Astrocyte (in vitro differentiated cells and primary cell): ENCODE measurements at regions not wholly inside any gene's neighbourhood (a gene's known extent, or its start where the extent isn't known, plus 50 kb on each side); places are given as distances from the start of the nearest gene placed in this dataset.

Source experiments
- DNase-seq: peaks from one replicate; pipeline ENCODE4 v3.0.0-alpha.2; 2010; ENCODE audit warnings: low read depth
- FAIRE-seq: peaks from 2 replicates; lab custom pipeline; 2011; peaks lifted over from hg19 to GRCh38; lab: Jason Lieb, UNC
- H2AFZ ChIP-seq: 2 replicates; pipeline ENCODE4 v1.6.0; 2012; ENCODE audit warnings: low read depth, low read length, inconsistent platforms
- H3K27ac ChIP-seq: 2 replicates; pipeline ENCODE4 v1.5.1; 2011; ENCODE audit warnings: low read depth, low read length, inconsistent platforms
- H3K27me3 ChIP-seq: 2 replicates; pipeline ENCODE4 v1.6.0; 2011; ENCODE audit warnings: low read length, inconsistent platforms; ENCODE audit not compliant: insufficient read depth
- H3K36me3 ChIP-seq: 2 replicates; pipeline ENCODE4 v1.5.1; 2011; ENCODE audit warnings: low read length, inconsistent platforms; ENCODE audit not compliant: insufficient read depth
- H3K4me1 ChIP-seq: 2 replicates; pipeline ENCODE4 v1.5.1; 2011; ENCODE audit warnings: low read length, inconsistent platforms; ENCODE audit not compliant: insufficient read depth
- H3K4me2 ChIP-seq: 2 replicates; pipeline ENCODE4 v1.6.0; 2012; ENCODE audit warnings: low read length, inconsistent platforms
- H3K4me3 ChIP-seq: 2 replicates; pipeline ENCODE4 v1.5.1; 2011; ENCODE audit warnings: low read depth, mild to moderate bottlenecking, low read length, inconsistent platforms; ENCODE audit not compliant: insufficient read depth
- H3K79me2 ChIP-seq: 2 replicates; pipeline ENCODE4 v1.6.0; 2012; ENCODE audit warnings: mild to moderate bottlenecking, low read length, inconsistent platforms; ENCODE audit not compliant: insufficient read depth
- H3K9ac ChIP-seq: 2 replicates; pipeline ENCODE4 v1.6.0; 2012; ENCODE audit warnings: mild to moderate bottlenecking, low read length, inconsistent platforms
- H3K9me3 ChIP-seq: 2 replicates; pipeline ENCODE4 v1.5.1; 2012; ENCODE audit warnings: low read depth, mild to moderate bottlenecking, low read length, inconsistent platforms; ENCODE audit not compliant: insufficient read depth
- H4K20me1 ChIP-seq: 2 replicates; pipeline ENCODE4 v1.6.0; 2012; ENCODE audit warnings: low read length, inconsistent platforms; ENCODE audit not compliant: insufficient read depth
- H3K27ac Mint-ChIP-seq: one replicate; pipeline ENCODE4 v1.8.0; 2021; ENCODE audit warnings: mild to moderate bottlenecking, mixed read lengths; ENCODE audit not compliant: unreplicated experiment
- H3K27me3 Mint-ChIP-seq: one replicate; pipeline ENCODE4 v1.8.0; 2021; ENCODE audit warnings: low read depth, mixed read lengths; ENCODE audit not compliant: unreplicated experiment
- H3K36me3 Mint-ChIP-seq: one replicate; pipeline ENCODE4 v1.8.0; 2021; ENCODE audit warnings: low read depth, mixed read lengths; ENCODE audit not compliant: unreplicated experiment
- H3K4me1 Mint-ChIP-seq: one replicate; pipeline ENCODE4 v1.8.0; 2021; ENCODE audit warnings: low read depth, mixed read lengths; ENCODE audit not compliant: unreplicated experiment
- H3K4me3 Mint-ChIP-seq: one replicate; pipeline ENCODE4 v1.8.0; 2021; ENCODE audit warnings: mild to moderate bottlenecking, moderate library complexity, mixed read lengths; ENCODE audit not compliant: unreplicated experiment
- H3K9me3 Mint-ChIP-seq: one replicate; pipeline ENCODE4 v1.8.0; 2021; ENCODE audit warnings: mild to moderate bottlenecking, mixed read lengths; ENCODE audit not compliant: unreplicated experiment
- CTCF ChIP-seq: IDR thresholded peaks from 2 replicates; pipeline ENCODE4 v1.5.1; 2011; ENCODE audit warnings: low read depth, mild to moderate bottlenecking, inconsistent platforms, low read length, moderate library complexity; ENCODE audit not compliant: insufficient read depth
- EZH2 ChIP-seq: IDR thresholded peaks from 2 replicates; pipeline ENCODE4 v1.6.1; 2012; ENCODE audit warnings: mild to moderate bottlenecking, low read length, inconsistent platforms; ENCODE audit not compliant: insufficient read depth

GRCh38 chr6:44575644-44576043, 188.1 kb downstream of the CDC5L start:
- Histone ChIP-seq H3K79me2 (no peaks in the 10 kb centered on the region), H4K20me1 (no peaks in the 10 kb centered on the region), H3K9me3 (no peaks in the 10 kb centered on the region), H3K4me3 (no peak overlapping the region), H3K27ac (no peak overlapping the region), H2AFZ (no peak overlapping the region), H3K4me1 (peaks cover 6% of the 10 kb centered on the region), H3K36me3 (no peaks in the 10 kb centered on the region), H3K4me2 (no peak overlapping the region), H3K9ac (no peak overlapping the region), H3K27me3 (no peaks in the 10 kb centered on the region)
- no peaks in the 10 kb centered on the region for H3K9me3 Mint-ChIP-seq
- peaks cover 5% of the 10 kb centered on the region for H3K4me1 Mint-ChIP-seq
- no peak for FAIRE-seq
- DNase-seq: peak; percentile 40
- no peaks in the 10 kb centered on the region for H3K36me3 Mint-ChIP-seq
- peaks cover 13% of the 10 kb centered on the region for H3K27me3 Mint-ChIP-seq
- no peak overlapping the region for H3K4me3 Mint-ChIP-seq
- TF ChIP-seq CTCF: no peak
- no peak for TF ChIP-seq EZH2
- no peak overlapping the region for H3K27ac Mint-ChIP-seq

- Histone ChIP-seq H3K4me3 (no peak overlapping the region), H3K9me3 (no peaks in the 10 kb centered on the region), H3K9ac (no peak overlapping the region), H3K27me3 (no peaks in the 10 kb centered on the region), H4K20me1 (no peaks in the 10 kb centered on the region), H3K79me2 (no peaks in the 10 kb centered on the region), H3K4me1 (peaks cover 9% of the 10 kb centered on the region), H3K36me3 (no peaks in the 10 kb centered on the region), H3K4me2 (no peak overlapping the region), H2AFZ (no peak overlapping the region), H3K27ac (no peak overlapping the region)
- no peaks in the 10 kb centered on the region for H3K36me3 Mint-ChIP-seq
- peak; percentile 85 for DNase-seq
- no peak overlapping the region for H3K27ac Mint-ChIP-seq
- H3K4me1 Mint-ChIP-seq: peaks cover 10% of the 10 kb centered on the region
- H3K4me3 Mint-ChIP-seq: no peak overlapping the region
- FAIRE-seq: peak; percentile 65
- H3K9me3 Mint-ChIP-seq: no peaks in the 10 kb centered on the region
- TF ChIP-seq CTCF (no peak), EZH2 (no peak)
- H3K27me3 Mint-ChIP-seq: peaks cover 11% of the 10 kb centered on the region
Measured at GRCh38 chr6:44576132-44576631, 188.7 kb downstream of the CDC5L start.

- peak; percentile 66 for FAIRE-seq
Measured at GRCh38 chr6:44580901-44581300, 193.4 kb downstream of the CDC5L start.

More at GRCh38 chr6:44580901-44581300, 193.4 kb downstream of the CDC5L start:
- Mint-ChIP-seq H3K4me3 (no peak overlapping the region), H3K4me1 (peaks cover 14% of the 10 kb centered on the region), H3K36me3 (no peaks in the 10 kb centered on the region), H3K27ac (peak overlapping the region; percentile 36), H3K27me3 (peaks cover 3% of the 10 kb centered on the region), H3K9me3 (peaks cover 3% of the 10 kb centered on the region)
- Histone ChIP-seq H3K9me3 (peaks cover 6% of the 10 kb centered on the region), H2AFZ (no peak overlapping the region), H3K27me3 (no peaks in the 10 kb centered on the region), H4K20me1 (no peaks in the 10 kb centered on the region), H3K4me2 (peak overlapping the region; percentile 58), H3K4me3 (no peak overlapping the region), H3K4me1 (peaks cover 17% of the 10 kb centered on the region), H3K9ac (peak overlapping the region; percentile 3), H3K27ac (peak overlapping the region; percentile 52), H3K79me2 (no peaks in the 10 kb centered on the region), H3K36me3 (no peaks in the 10 kb centered on the region)
- no peak for TF ChIP-seq CTCF
- TF ChIP-seq EZH2: no peak
- peak; percentile 93 for DNase-seq
